TTC549 (cell line): ENCODE measurements at regions not wholly inside any gene's neighbourhood (a gene's known extent, or its start where the extent isn't known, plus 50 kb on each side); places are given as distances from the start of the nearest gene placed in this dataset.
"Not testable (repeated sequence)": the region's sequence is repeated elsewhere in the genome, so short reads cannot be mapped to it uniquely, and the experiment has no call there.

Experiments used
- FAIRE-seq: peaks from 2 replicates; lab custom pipeline; 2012; peaks lifted over from hg19 to GRCh38; lab: Jason Lieb, UNC

DNA sequence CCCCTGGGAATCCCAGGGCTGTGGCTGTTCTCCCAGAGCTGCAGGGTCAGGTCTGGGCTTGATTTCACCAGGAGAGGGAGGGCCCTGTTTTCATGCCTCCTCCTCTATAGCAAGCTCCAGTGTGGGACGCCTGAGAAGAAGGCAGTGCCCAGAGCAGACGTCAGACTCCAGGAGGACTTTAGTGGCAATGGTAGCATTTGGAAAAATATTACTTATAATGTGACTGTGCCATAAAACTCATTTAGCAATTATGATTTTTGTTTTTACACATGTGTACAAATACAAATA, 830.2 kb downstream of the TMEM121 start:
- not testable (repeated sequence) for FAIRE-seq

DNA sequence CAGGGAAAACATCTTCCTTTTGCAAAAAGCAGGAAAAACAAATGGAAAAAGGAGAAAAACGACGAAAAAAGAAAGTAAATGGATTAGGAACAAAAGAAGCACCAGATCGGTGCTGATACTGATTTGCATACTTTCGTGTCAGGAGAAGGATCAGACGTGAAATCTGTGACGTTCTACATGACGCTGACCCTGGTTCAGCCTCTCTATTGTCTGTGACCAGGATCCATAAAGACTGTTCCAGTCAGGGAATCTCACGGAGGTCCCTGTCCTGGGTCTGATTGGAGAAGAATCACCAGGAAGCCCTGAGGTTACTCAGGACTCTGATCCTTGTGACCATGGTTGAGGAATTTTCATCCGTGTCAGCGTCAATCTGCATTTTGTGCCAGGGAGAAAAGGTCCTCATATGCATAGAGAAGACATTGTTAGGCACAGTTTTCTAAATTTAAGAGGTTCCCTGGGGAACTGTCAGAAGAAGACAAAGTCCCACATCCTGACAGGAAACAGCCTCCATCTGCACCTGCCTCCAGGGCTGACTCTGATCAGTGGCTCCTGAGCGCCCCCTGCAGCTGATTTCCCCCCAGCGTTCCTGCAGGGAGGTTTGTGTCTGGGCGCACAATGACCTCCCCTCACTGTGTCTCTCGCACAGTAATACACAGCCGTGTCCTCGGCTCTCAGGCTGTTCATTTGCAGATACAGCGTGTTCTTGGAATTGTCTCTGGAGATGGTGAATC, 832.9 kb downstream of the TMEM121 start:
- not testable (repeated sequence) for FAIRE-seq

DNA sequence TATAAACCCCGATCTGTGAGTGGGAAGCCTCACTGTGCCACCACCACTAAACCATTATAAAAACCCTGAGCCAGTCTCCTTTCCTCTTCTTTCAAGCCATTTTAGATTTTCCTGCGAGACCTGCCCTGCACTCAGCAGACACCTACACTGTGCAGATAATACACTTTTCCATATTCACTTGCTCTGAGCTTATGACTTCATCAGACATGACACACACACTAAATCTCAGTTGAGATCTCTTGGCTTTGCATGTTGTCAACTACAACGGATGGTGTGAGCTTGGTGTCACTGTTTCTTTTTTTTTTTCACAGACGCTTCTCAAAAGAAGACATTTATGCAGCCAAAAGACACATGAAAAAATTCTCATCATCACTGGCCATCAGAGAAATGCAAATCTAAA, 839.0 kb downstream of the TMEM121 start:
- not testable (repeated sequence) for FAIRE-seq

DNA sequence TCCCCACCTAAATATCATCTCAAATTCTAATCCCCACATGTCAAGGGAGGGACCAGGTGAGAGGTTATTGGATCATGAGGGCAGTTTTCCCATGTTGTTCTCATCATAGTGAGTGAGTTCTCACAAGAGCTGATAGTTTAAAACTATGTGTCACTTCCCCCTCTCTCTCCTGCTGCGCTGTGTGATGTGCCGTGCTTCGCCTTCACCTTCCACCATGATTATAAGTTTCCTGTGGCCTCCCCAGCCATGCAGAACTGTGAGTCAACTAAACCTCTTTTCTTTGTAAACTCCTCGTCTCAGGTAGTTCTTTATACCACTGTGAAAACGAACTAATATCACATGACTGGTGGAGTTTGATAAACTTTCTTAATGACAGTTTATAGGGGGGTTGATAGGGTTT, 839.5 kb downstream of the TMEM121 start:
- not testable (repeated sequence) for FAIRE-seq

DNA sequence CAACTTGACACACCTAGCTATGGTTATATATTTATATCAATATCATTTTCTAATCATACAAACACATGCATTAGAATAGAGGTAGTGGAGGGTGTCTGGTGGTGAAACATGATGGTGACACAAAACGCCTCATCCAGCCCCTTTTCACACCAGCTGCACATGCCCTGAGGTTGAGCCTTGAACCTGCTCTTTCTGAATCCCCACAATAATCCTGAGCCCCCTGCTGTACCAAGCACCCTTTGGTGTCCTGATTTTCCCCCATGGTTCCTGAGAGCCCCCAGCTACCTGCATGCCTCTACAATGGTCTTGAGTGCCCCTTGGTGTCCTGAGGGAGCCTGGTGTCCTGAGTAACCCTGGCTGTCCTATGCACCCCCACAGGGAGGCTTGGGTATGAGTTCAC, 840.6 kb downstream of the TMEM121 start:
- not testable (repeated sequence) for FAIRE-seq

DNA sequence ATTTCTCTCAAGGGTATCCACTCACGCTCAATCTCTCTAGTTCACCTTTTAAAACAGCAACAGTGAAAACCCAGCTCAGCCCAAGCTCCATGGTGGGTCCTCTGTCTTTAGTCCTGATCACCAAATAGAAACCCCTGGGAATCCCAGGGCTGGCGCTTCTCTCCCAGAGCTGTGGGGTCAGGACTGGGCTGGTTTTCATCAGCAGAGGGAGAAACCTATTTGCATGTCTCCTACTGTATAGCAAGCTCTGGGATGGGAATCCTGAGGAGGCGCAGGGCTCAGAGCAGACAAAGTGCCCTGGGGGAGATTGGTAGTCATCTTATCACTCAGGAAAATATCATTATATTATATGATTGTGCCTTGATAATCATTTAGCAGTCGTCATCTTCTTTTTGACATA, 843.1 kb downstream of the TMEM121 start:
- FAIRE-seq: not testable (repeated sequence)

DNA sequence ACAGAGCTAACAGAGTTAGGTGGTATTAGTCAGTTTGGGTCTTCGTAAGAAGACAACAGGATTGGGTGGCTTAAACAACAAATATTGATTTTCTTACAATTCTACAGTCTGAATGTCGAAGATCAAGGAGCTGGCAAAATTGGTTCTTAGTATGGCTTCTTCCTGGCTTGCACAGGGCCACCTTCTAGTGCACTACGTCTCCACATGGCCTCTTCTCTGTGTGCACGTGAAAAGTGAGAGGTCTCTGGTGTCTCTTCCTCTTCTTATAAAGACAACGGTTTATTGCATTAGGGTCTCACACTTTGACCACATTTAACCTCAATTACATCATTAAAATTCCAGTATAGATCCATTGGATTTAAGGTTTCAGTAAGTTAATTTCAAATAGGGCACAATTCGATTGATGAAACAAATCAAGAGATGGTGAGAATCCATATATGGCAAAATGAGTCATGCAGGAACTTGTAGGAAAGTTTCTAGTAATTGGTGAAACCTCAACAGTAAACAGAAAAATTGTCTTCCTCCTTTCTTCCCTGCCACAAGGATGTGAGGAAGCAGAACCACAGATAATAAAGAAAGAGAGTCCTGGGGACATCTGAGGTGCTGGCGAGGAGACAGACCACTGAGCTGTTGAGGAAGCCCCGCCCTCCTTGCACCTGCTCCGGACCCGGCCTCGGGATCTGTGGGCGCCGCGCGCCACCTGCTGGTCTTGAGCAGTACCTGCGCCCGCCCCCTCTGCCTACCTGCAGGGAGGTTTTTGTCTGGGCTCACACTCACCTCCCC, 846.7 kb downstream of the TMEM121 start:
- no peak for FAIRE-seq

DNA sequence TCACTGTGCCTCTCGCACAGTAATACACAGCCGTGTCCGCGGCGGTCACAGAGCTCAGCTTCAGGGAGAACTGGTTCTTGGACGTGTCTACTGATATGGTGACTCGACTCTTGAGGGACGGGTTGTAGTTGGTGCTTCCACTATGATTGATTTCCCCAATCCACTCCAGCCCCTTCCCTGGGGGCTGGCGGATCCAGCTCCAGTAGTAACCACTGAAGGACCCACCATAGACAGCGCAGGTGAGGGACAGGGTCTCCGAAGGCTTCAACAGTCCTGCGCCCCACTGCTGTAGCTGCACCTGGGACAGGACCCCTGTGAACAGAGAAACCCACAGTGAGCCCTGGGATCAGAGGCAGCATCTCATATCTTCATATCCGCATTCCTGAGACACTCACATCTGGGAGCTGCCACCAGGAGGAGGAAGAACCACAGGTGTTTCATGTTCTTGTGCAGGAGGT, 847.3 kb downstream of the TMEM121 start:
- not testable (repeated sequence) for FAIRE-seq

DNA sequence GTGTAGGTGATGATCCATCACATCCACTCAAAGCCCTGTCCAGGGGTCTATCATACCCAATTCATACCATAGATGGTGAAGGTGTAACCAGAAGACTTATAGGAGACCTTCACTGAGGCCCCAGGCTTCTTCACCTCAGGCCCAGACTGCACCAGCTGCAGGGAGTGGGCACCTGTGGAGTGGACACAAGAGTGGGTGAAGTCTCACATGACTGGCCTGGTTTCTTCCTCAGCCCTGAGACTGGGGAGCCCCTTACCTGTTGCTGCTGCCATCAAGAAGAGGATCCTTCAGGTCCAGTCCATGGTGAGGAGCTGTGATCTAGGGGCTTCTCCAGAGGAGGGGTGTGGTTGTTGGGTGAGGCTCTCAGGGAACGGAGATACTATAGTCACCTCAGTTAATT, 851.0 kb downstream of the TMEM121 start:
- no peak for FAIRE-seq

DNA sequence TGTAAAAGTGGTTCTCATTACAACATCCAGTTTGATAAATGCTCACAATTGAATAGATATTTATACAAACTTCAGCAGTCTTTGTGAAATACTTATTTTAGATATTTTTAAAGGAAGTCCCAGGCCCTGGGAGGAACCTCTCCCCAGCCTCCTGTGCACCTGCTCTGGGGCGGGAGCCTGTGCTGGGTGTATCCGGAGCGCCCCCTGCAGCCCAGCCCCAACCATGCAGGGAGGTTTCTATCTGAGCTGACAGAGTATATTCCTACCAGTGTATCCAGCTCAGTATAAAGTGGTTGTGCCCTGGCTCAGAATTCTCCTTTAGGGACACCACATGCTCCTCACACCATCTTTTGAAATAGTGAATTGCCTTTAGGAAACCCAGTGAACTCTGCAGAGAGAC, 851.8 kb downstream of the TMEM121 start:
- no peak for FAIRE-seq

DNA sequence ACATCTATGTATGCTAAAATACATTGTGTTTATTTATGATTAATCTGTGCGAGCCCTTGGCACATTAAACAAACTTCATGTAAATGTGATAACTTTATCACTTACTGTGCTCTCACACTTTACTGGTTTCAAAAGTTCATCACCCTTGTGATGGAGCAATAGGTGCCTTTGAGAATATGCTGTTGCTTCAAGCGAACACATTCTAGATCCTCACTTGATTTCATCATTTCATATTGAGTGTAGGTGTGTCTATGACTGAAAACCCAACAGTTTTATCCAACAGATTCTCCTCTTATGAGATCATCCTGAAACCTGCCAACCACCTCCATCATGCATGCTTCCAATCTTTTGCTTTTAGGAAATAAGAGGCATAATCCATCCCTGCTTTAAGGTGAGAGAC, 854.4 kb downstream of the TMEM121 start:
- FAIRE-seq: no peak

DNA sequence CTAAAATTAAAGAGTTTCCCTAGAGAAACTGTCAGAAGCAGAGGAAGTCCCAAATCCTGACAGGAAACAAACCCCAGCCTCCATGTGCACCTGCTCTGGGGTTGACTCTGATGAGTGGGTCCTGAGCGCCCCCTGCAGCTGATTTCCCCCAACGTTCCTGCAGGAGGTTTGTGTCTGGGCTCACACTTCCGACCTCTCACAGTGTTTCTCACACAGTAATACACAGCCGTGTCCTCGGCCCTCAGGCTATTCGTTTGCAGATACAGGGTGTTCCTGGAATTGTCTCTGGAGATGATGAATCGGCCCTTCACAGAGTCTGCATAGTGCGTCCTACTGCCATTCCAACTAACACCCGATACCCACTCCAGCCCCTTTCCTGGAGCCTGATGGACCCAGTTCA, 862.8 kb downstream of the TMEM121 start:
- not testable (repeated sequence) for FAIRE-seq

DNA sequence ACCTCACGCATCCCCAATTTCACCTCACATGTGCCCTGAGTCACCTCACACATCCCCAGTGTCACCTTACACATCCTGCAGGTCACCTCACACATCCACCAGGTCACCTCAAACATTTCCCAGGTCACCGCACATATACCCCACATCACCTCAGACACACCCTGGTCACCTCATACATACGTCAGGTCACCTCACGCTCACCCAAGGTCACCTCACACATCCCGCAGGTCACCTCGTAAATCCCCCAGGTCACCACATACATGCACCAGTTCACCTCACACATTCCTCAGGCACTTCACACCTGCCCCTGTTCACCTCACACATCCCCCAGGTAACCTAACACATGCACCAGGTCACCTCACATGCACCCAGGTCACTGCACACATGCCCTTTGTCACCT, 864.0 kb downstream of the TMEM121 start:
- no peak for FAIRE-seq

DNA sequence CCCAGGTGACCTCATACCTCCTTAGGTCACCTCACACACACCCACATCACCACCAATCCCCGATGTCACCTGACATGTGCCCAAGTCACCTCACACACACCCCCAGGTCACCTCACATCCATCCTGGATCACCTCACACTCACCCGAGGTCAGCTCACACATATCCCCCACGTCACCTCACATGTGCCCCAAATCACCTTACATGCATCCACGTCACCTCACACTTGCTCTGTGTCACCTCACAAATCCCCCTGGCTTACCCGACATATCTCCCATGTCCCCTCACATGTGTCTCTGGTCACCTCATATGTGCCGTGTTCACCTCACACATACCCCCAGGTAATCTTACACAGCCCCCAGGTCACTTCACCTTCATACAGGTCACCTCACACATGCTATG, 864.6 kb downstream of the TMEM121 start:
- no peak for FAIRE-seq

DNA sequence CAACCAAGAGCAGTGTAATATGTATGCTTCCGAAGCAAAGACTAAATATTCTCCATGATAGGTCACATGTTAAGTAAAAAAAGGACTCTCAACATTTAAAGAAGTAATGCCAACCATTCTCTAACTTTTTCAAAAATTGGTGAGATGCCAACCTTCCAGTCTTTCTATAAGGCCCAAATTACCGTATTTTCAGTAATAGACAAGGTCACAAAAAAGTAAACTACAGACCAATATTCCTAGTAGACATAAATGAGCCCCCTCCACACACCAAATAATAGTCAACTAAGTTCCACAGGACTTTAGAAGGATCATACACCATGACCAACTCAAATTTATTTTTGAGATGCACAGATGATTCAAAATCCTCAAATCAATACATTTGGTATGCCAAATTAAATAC, 867.4 kb downstream of the TMEM121 start:
- no peak for FAIRE-seq

DNA sequence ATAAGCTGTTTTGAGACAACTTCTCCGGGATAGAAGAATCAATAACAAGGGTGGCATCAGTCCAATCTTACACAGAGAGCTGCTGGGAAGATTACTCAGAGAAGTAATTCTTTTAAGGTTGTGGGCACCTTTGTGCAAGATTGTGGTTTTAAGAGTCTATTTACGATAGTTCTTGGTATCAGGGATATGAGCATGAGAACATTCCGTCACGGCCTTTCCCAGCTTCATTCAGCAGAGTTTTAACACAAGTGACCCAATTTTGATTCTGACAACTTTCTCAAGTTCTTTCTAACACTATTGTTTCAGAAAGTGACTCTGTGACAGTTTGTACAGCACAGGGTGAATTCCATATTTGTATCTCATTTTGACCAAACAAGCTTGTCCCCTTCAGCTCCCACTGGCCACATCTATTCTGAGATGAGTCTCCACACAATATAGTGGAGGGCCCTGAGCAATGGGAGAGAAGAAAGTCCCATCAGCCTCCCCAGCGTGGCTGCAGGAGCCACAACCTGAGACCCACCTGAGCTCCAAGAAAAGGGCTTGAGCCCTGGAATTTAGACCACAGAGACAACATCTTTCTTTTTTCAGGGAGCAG, 869.2 kb downstream of the TMEM121 start:
- no peak for FAIRE-seq

DNA sequence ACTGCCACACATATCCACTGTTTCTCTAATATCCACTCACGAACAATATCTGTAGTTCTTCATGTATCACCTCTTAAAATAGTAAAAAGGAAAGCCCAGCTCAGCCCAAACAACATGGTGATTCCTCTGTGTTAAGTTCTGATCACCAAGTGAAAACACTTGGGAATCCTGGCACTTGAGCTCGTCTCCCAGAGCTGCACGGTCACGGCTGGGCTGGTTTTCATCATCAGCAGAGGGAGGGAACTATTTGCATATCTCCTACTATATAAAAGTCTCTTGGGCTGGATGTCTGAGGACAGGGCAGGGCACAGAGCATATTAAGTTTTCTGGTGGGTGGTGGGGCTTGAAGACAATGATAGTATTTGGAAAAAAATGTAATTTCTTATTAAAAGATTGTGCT, 870.6 kb downstream of the TMEM121 start:
- FAIRE-seq: no peak

DNA sequence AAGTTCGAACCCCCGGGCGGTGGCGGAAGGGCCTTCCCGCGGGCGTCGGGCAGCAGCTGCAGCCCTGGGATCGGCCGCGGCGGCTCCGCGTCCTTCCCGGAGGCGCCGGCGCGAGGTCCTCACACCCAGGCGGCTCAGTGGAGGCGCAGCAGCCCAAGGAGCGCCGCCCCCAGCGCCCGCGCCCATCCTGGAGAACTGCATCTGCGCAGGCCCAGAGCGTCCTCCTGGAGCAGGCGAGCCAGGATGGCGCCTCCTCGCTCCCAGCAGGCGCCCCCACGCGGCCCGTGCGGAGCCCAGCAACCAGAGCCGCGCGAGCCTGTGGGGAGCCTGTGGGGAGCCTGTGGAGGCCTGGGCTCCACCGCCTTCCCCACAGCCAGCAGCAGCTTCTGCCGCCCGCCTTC, 872.5 kb downstream of the TMEM121 start:
- FAIRE-seq: not testable (repeated sequence)

DNA sequence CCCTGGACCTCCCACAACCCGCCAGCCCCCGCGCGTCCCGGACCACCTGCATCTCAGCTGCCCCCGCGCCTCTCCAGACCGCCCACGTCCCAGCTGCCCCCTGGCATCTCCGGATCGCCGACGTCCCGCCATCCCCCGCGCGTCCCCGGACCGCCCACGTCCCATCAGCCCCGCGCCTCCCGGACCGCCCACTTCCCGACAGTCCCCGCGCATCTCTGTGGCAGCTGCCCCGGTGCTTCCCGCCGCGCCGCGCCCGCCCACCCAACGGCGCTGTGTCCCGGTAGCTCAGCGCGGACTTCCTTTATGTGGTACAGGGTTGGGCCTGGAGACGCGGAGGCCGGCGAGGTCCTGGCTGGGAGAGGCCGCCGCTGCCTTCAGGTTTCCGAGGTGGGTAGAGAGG, 874.9 kb downstream of the TMEM121 start:
- not testable (repeated sequence) for FAIRE-seq

DNA sequence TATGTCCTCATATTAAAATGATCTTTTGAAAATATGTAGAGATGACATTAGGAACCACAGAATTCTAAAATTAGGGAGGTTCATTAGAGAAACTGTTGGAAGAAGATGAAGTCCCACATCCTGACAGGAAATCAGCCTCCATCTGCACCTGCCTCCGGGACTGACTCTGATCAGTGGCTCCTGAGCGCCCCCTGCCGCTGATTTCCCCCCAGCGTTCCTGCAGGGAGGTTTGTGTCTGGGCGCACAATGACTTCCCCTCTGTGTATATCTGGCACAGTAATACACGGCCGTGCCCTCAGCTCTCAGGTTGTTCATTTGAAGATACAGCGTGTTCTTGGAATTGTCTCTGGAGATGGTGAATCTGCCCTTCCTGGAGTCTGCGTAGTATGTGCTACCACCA, 883.8 kb downstream of the TMEM121 start:
- FAIRE-seq: not testable (repeated sequence)

DNA sequence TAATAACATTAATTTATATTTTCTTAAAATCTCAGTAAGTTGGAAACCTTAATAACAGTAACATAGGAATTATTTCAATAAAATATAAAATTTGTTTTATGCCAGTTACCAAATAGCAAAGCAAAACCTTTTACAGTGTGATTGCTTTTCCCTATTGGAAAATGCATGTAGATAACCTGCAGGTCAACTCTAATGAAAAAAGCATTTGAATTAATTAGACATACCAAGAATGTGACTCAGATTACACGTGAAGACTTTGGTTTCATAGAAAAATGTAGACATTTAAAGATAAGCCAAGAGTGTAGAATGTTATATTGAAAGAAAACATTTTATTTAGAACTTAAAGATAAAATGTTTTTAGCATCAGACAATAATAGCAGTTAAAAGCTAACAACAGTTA, 888.1 kb downstream of the TMEM121 start:
- no peak for FAIRE-seq

DNA sequence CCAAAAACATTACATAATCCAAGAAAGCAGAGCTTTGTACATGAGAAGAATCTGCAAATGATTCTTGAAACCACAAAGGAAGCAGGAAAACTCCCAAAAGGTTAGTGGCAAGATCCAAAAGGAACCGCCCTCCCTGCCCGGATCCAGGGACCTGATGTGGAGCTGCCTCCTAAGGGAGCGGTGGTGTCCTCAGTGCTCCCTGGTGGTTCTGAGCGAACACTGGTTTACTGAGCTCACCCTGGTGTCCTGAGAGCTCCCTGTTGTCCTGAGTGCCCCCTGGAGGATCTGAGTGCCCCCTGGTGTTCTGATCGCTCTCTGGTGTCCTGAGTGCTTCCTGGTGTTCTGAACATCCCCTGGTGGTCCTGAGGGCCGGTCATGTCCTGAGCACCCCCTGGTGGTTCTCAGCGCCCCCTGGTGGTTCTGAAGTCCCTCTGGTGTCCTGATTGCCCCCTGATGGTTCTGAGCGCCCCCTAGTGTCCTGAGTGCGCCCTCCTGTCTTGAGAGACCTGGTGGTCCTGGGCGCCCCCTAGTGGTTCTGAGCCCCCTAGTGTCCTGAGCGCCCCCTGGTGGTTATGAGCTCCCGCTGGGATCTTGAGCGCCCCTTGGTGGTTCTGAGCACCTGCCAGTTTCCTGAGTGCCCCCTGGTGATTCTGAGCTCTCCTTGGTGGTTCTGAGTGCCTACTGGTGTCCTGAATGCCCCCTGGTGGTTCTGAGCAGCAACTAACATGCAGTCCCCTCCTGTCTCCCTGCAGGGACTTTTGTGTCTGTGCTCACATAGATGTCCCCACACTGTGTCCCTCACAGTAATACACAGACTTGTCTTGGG, 891.1 kb downstream of the TMEM121 start:
- FAIRE-seq: no peak
